PC-3 (cell line): ENCODE measurements at regions not wholly inside any gene's neighbourhood (a gene's known extent, or its start where the extent isn't known, plus 50 kb on each side); places are given as distances from the start of the nearest gene placed in this dataset.

Experiments
- ATAC-seq: fragments of 200-7000 bp; cut with Tn5 transposase; 2 replicates; pipeline ENCODE4 v1.9.1; 2020; ENCODE audit warnings: mild to moderate bottlenecking, moderate library complexity
- BruUV-seq: library from RNA; stranded (reverse); fragments of 400-500 nt; replicated peaks from 2 replicates; lab custom pipeline; 2021; lab: Mats Ljungman, UMichigan
- CTCF ChIA-PET: fragments of 300-600 bp; sonication (Branson Sonifier 250); formaldehyde crosslinking; loops from one replicate; lab custom pipeline; 2022; ENCODE audit warnings: antibody characterized with exemption; lab: Charles Lee
- POLR2A ChIA-PET: fragments of 300-600 bp; sonication (Branson Sonifier 250); formaldehyde crosslinking; loops from one replicate; lab custom pipeline; 2022; ENCODE audit warnings: antibody characterized with exemption; ENCODE audit not compliant: unreplicated experiment; lab: Charles Lee
- DNase-seq: peaks from one replicate; pipeline ENCODE4 v3.0.0-alpha.2; 2015
- H2AFZ ChIP-seq: fragments of 300-600 bp; sonication (generic); 2 replicates; pipeline ENCODE4 v1.6.0; 2016; ENCODE audit warnings: antibody characterized with exemption, low read length
- H3F3A ChIP-seq: fragments of 300-600 bp; sonication (generic); one replicate; pipeline ENCODE4 v1.6.0; 2017; ENCODE audit warnings: antibody characterized with exemption, low read length, control low read depth, mild to moderate bottlenecking; ENCODE audit not compliant: unreplicated experiment
- H3K27ac ChIP-seq: fragments of 300-600 bp; sonication (generic); 2 replicates; pipeline ENCODE4 v1.5.1; 2016; ENCODE audit warnings: mild to moderate bottlenecking, low read length
- H3K27me3 ChIP-seq: fragments of 300-600 bp; sonication (generic); 2 replicates; pipeline ENCODE4 v1.6.1; 2016; ENCODE audit warnings: low read length, mixed read lengths
- H3K36me3 ChIP-seq: fragments of 300-600 bp; sonication (generic); 2 replicates; pipeline ENCODE4 v1.6.1; 2016; ENCODE audit warnings: low read depth, mixed run types, low read length, mixed read lengths
- H3K4me1 ChIP-seq: fragments of 300-600 bp; sonication (generic); 2 replicates; pipeline ENCODE4 v1.5.1; 2016; ENCODE audit warnings: low read length; ENCODE audit not compliant: insufficient read depth
- H3K4me2 ChIP-seq: fragments of 300-600 bp; sonication (generic); 2 replicates; pipeline ENCODE4 v1.6.0; 2016; ENCODE audit warnings: low read length
- H3K4me3 ChIP-seq: fragments of 300-600 bp; sonication (generic); 2 replicates; pipeline ENCODE4 v1.5.1; 2016; ENCODE audit warnings: mild to moderate bottlenecking, low read length, mixed read lengths
- H3K79me2 ChIP-seq: fragments of 300-600 bp; sonication (generic); 2 replicates; pipeline ENCODE4 v1.6.1; 2017; ENCODE audit warnings: low read length, mixed read lengths
- H3K9ac ChIP-seq: fragments of 300-600 bp; sonication (generic); 2 replicates; pipeline ENCODE4 v1.6.0; 2016; ENCODE audit warnings: mild to moderate bottlenecking, low read length
- H3K9me2 ChIP-seq: fragments of 300-600 bp; sonication (generic); replicated peaks from 2 replicates; pipeline ENCODE4 v1.6.1; 2016; ENCODE audit warnings: mixed run types, low read length, mixed read lengths
- H3K9me3 ChIP-seq: fragments of 300-600 bp; sonication (generic); 2 replicates; pipeline ENCODE4 v1.6.1; 2016; ENCODE audit warnings: low read length, mixed read lengths
- H4K20me1 ChIP-seq: fragments of 300-600 bp; sonication (generic); 2 replicates; pipeline ENCODE4 v1.6.1; 2016; ENCODE audit warnings: low read length, mixed read lengths
- EZH2 ChIP-seq: fragments of 300-600 bp; sonication (generic); IDR thresholded peaks from one replicate; pipeline ENCODE4 v1.6.1; 2017; ENCODE audit warnings: antibody characterized with exemption, mild to moderate bottlenecking, low read length; ENCODE audit not compliant: unreplicated experiment
- EZH2phosphoT487 ChIP-seq: fragments of 300-600 bp; sonication (generic); IDR thresholded peaks from 2 replicates; pipeline ENCODE4 v1.6.1; 2018; ENCODE audit warnings: mild to moderate bottlenecking, antibody characterized with exemption, low read length, borderline replicate concordance
- intact Hi-C: fragments of 100-400 bp; cut with micrococcal nuclease; formaldehyde crosslinking; loops from 2 replicates; pipeline ENCODE4 v1.9.0; 2023
- TF ChIP-seq, protein P1 (sequence below): fragments of 300-600 bp; sonication (generic); conservative IDR thresholded peaks from 2 replicates; pipeline ENCODE4 v1.5.1; 2017; ENCODE audit warnings: antibody characterized with exemption, low read depth, mild to moderate bottlenecking, low read length

DNA sequence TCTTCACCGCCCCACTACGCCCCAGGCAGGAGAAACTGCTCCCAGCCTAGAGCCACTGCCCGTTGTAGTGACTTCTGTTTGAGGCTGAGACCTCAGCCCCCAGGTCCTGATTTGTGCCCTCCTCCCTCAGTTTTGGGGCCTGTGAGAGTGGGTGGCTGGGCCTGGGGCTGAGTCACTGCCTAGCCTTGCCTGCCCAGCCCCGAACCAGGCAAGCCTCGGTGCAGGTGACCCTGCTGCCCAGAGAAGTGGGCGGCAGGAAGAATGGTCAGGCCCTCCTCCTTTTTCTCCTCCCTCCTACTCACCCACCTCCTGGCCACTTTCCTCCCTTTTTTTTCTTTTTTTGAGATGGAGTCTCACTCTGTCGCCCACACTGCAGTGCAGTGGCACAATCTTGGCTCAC lies 66.6 kb downstream of the ZFP36L2 start:
- Histone ChIP-seq H3K4me2 (peak overlapping the region; percentile 69), H3K36me3 (no peaks in the 10 kb centered on the region), H4K20me1 (no peaks in the 10 kb centered on the region), H3K9me2 (no peaks in the 10 kb centered on the region), H3K4me1 (peaks cover 33% of the 10 kb centered on the region), H3F3A (no peaks in the 10 kb centered on the region), H3K4me3 (no peak overlapping the region), H3K27me3 (no peaks in the 10 kb centered on the region), H3K9me3 (no peaks in the 10 kb centered on the region), H2AFZ (peak overlapping the region; percentile 47; the same call in 1 of the 2 replicates), H3K79me2 (no peaks in the 10 kb centered on the region), H3K27ac (peak overlapping the region; percentile 97), H3K9ac (peak overlapping the region; percentile 77; the same call in 1 of the 2 replicates)
- intact Hi-C loops: loop anchor here (2.0 kb wide), 1 partner anchor 67 kb away; the partner anchor contains the start of gene ZFP36L2
- no peak for DNase-seq
- no peak for ATAC-seq
- TF ChIP-seq, protein P1, sequence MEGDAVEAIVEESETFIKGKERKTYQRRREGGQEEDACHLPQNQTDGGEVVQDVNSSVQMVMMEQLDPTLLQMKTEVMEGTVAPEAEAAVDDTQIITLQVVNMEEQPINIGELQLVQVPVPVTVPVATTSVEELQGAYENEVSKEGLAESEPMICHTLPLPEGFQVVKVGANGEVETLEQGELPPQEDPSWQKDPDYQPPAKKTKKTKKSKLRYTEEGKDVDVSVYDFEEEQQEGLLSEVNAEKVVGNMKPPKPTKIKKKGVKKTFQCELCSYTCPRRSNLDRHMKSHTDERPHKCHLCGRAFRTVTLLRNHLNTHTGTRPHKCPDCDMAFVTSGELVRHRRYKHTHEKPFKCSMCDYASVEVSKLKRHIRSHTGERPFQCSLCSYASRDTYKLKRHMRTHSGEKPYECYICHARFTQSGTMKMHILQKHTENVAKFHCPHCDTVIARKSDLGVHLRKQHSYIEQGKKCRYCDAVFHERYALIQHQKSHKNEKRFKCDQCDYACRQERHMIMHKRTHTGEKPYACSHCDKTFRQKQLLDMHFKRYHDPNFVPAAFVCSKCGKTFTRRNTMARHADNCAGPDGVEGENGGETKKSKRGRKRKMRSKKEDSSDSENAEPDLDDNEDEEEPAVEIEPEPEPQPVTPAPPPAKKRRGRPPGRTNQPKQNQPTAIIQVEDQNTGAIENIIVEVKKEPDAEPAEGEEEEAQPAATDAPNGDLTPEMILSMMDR: no peak
- no peak for TF ChIP-seq EZH2
- TF ChIP-seq EZH2phosphoT487: no peak
- POLR2A ChIA-PET: no interaction called here
- BruUV-seq: no TSS peak
- CTCF ChIA-PET: no interaction called here

DNA sequence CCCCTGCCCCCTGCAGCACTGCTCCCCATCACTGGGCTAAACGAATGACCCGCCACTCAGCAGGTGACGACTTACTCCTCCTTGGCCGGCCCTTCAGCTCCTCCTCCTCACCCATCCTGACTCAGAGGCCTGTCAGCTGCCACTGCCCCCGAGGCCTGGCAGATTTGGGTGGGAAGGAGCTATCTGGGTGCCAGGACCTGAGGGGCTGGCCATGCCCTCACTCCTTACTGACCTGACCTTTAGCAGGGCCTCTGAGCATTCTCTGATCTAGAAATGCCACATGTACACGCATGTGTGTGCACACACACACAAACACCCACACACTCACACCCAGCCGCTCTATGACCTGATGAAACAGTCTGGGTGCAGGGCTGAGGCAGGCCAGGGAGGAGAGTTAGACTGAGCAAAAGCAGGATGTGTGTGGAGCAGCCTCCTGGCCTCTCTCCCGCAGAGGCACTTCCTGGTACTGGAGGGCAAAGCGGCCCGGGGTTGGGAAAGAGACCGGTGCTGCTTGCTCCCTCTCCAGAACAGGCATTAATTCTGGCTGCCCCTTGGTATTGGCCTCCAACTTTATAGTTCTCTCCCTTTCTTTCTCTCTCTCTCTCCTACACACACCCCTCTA lies 68.0 kb downstream of the ZFP36L2 start:
- peak; percentile 86 for DNase-seq
- peak; percentile 74 for ATAC-seq
- POLR2A ChIA-PET: no interaction called here
- peak overlapping the region; percentile 97 for H3K27ac ChIP-seq
- H3K27me3 ChIP-seq: no peaks in the 10 kb centered on the region
- peak overlapping the region; percentile 26; the same call in 1 of the 2 replicates for H3K4me3 ChIP-seq
- TSS peak; percentile 96 for BruUV-seq
- no peaks in the 10 kb centered on the region for H4K20me1 ChIP-seq
- H3F3A ChIP-seq: no peaks in the 10 kb centered on the region
- peak overlapping the region; percentile 69 for H3K4me2 ChIP-seq
- peaks cover 33% of the 10 kb centered on the region for H3K4me1 ChIP-seq
- H2AFZ ChIP-seq: peak overlapping the region; percentile 21
- H3K36me3 ChIP-seq: no peaks in the 10 kb centered on the region
- no peaks in the 10 kb centered on the region for H3K9me2 ChIP-seq
- H3K9me3 ChIP-seq: no peaks in the 10 kb centered on the region
- H3K9ac ChIP-seq: peak overlapping the region; percentile 77
- intact Hi-C loops: loop anchor here (2.0 kb wide), 1 partner anchor 68 kb away; the partner anchor contains the start of gene ZFP36L2
- TF ChIP-seq, protein P1: no peak
- TF ChIP-seq EZH2: no peak
- TF ChIP-seq EZH2phosphoT487: no peak
- CTCF ChIA-PET: interaction anchor here (1.1 kb wide), 1 partner anchor 61 kb away, joined by 3 read pairs; no protein-coding TSS in a partner anchor
- H3K79me2 ChIP-seq: no peaks in the 10 kb centered on the region
